NCI-H526 (cell line): ENCODE measurements at regions not wholly inside any gene's neighbourhood (a gene's known extent, or its start where the extent isn't known, plus 50 kb on each side); places are given as distances from the start of the nearest gene placed in this dataset.
"Not testable (repeated sequence)": the region's sequence is repeated elsewhere in the genome, so short reads cannot be mapped to it uniquely, and the experiment has no call there.

Experiments
- DNase-seq, 2 experiments: peaks; one replicate each; lab custom pipeline; 2025; lab: John Stamatoyannopoulos, UW

DNA sequence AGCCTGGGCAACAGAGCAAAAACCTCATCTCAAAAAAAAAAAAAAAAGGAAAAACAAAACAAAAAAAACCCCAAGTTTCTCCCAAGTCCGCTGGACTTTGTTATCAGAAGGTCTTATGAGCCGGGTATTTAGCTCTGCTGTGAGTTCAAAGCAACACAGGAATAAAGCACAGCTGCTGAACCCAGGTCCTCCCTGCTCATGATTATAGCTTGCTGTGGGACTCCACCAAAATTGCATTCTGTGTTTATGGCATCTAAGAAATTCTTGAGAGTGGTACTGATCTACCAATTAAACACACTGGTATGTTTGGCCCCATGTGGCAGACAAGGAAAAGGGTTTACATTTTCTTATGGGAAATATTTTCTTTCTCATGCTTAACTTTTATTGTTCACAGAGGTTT is 93.6 kb upstream of the NEDD9 start:
- no peak for DNase-seq

DNA sequence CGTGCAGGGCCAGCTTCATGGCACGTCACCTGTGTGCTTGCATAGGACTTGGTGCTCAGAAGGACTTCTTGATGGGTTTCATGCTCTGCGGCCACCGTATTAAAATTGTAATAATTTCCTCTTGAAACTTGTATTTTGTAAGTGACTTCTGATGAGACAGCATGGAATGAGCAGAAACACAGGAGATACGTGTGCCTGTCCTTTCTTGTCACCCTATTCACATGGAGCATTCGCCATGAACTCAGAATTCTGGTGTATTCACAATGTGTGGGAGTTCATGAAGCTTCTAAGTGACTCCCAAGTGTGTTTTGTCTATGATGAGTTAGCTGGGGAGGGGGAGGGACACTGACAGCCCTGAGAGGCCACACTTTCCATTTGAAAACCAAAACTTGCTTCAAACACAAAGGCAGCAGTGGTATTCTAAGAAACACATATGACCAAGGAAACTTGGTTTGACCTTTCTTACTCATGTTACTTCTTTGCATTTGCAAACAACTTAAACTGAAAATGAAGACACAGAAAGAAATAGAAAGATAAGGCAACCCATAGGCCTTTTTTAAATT is 92.1 kb upstream of the NEDD9 start:
- no peak for DNase-seq

DNA sequence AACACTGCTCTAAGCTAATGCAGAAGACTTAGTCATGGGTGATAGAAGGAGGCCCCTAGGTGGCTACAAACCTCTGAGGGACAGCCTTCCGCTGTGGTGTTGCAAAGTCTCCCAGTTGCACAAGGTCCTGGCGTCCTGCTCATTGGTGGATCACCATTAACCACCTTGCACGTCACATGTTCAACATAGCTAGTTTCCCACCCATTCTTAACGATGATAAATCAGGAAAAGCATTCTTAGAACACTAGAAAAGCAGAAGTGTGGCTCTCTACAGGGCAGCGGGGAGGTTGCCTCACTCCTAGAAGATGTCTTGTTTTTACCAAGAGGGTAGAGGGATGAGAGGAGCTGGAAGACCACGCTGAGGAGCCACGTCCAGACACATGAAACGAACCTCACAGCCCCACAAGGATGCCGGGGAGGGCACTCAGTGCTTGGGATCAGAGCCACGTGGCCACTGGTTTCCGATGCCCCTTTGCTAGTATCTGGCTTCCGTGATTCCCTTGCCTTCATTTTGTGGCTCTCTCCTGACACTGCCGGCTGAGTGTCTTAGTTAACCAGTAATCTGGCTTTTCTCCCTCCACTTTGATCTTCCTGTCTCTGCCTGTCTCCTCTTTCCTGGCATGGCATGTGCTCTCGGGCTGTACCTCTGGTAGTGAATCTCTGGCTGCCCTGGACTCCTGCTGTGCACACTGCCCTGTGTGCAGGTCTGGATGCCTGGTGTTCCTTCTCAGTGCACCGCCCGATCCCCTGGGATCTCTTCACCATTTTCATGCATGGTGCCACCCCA is 91.4 kb upstream of the NEDD9 start:
- DNase-seq = no peak

DNA sequence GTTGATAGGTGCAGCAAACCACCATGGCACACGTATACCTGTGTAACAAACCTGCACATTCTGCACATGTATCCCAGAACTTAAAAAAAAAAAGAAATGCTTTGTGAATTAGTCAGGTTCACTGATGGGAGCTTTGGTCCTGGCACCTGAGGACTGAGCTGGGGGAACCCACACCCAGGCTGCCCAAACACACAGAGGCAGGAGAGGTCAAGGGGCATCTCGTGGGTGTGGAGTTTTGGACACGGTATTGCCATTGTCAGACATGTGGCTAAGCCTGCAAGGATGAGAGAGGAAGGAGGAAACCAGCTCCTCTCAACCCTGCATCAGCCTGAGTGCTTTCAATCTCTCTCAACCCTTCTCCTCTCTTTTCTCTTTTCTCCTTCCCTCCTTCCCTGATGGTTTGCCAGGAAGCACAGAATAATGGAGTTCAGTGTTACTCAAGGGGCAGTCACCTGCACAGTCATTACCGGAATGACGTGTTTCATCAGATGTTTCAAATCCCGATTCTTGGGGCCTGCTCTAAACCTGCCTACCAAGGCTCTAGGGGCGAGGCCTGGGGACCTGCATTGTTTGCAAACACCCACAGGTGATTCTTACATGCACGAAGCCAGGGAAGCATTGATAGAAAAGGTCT is 89.9 kb upstream of the NEDD9 start:
- no peak for DNase-seq

DNA sequence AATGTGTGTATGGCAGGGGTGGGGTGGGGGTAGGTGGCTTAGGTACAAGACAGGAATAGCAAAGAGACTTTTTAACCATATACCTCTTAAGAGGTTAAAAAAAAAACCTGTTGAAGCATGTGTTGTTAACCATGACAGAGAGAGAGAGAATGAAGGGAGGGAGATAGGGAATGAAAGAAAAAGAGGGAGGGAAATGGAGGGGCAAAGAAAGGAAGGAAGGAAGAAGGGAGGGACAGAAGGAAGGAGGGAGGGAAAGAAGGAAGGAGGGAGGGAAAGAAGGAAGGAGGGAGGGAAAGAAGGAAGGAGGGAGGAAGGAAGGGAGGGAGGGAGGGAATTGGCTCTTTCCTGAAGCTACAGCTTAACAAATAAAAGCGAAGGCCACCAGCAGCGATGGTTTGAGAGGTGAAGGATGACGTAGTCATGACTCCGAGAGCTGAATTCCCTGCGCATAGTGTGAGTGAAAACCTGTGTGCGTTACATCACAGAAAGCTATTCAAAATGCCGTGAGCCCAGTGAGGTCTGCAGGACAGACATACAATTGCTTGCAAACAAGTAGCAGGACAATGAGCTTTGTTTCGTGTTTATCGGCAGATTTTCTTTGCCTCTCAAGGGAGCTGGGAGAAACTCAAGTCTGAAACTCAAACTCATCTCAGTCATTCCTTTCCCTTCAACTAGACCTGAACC is 88.6 kb upstream of the NEDD9 start:
- no peak for DNase-seq

DNA sequence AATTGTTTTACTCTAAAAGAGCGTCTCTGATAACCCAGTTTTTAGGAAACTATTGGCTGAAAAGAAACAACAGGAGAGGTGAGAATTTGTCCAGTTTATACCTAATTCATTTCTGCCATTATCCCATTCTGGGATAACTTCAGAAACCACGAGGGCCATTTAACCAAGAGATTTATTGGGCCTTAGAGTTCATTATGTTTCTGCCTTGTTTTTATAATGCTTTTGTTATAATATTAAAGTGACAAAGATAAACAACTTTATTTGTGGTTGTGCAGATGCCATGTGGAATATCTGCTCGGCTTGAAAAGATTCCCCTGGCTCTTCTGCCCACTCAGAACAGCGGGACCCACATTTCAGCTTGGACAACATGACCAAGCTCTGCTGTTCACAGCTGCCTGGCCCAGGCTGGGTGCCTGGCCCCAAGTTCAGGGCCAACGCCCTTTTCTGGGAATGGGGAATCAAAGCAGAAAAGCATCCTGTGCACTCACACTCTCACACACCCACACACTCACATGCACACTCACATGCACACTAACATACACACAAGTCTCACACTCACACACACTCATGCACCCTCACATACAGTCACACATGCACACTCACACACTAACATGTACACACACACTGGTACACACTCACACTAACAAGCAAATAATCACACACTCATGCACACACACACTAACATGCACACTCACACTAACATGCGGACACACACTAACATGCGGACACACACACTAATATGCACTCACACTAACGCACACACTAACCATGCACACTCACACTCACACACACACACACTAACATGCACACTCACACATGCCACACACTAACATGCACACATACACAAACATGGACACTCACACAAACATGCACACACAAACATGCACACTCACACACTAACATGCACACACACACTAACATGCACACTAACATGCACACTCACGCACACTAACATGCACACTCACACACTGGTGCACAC is 86.7 kb upstream of the NEDD9 start:
- no peak for DNase-seq

DNA sequence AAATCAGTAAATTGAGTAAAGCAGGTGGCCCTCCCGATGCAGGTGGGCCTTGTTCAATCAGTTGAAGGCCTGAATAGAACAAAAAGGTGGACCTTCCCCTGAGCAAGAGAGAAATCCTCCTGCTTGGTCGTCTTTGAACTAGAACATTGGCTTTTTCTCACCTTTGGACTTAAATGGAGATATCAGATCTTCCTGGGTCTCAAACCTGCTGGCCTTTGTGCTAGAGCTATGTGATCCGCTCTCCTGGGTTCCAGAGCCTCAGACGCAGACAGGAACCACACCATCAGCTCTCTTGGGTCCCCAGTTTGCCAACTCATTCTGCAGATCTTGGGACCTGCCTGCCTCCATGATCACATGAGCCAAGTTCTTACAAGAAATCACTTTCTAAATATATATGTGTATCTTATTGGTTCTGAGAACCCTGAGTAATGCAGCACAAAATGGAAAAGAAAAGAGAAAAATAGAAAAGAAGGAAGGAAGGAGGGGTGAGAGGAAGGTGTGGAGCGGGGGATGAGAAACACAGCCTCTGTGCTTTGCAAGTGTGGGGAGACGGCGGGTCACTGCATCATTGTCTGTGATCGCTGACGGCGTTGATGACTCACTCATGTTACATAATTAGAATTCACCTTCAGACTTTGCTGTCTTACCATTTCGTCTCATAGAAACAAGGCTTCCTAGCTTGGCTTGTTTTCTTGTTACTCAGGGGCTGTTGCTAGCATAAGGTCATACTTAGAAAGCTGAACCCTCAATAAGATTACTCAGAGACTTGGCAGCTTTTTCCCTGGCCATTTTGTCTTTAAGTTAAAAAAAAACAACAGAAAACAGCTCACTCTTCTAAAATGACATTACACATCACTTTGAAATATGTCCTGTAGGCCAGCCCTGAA is 85.7 kb upstream of the NEDD9 start:
- DNase-seq = no peak

DNA sequence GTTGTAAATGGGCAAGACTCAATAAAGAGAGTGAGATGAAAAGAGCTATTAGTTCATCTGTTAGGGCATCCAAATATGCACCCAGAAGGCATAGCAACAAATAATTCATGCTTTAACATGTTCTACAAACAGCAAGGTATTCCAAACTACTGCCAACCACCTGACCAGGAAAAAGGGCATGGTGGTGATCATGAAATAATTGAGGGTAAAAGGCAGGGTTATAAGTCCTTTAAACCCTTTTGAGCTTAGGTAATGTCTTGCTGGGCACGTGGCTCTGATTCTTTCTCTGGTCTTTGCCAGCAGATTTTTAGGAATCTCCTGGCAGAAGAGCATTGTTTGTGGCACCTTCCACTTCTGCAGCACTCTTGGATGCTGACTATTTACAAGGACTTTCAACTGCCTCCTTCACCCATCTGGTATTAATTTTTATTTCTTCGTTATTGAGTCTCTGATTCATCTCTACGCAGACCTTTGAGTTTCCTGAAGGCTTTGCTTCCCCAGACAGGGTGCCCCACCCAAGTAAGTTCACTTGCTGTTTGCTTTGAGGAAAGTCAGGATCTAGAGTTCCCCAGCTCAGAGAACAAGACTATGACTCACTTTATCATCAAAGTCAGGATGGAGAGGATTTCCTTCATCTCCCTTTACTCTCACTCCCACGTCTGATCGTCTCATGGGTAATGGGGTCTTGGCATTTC is 83.4 kb upstream of the NEDD9 start:
- DNase-seq = no peak

DNA sequence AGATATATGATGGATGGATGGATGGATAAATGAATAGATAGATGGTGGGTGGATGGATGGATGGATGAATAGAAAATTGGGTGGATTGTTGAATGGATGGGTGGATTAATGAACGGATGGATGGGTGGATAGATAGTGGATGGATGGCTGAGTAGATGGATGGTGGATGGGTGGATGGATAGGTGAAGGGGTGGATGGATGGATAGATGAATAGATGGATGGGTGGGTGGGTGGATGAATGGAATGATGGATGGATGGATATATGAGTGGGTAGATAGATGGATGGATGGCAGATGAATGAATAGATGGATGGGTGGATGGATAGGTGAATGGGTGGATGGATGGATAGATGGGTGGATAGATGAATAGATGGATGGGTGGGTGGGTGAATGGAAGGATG is 80.7 kb upstream of the NEDD9 start:
- no peak for DNase-seq

DNA sequence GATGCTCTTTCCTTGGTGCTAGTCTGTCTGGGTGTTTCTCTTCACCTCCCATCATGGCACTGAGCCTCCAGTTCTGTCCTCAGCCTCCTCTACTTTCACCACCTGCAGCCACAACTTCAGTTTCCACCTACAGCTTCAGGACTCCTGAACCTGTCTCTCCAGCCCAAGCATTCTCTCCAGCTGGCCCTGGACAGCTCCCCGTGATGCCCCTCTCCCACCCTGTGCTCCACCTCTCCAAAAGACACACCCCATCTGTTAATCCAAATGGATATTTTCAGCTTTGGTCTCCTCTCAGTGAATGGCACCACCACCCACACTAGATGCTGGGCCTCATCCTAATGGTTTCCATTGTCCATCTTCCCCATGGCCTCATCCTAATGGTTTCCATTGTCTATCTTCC is 79.5 kb upstream of the NEDD9 start:
- no peak for DNase-seq

DNA sequence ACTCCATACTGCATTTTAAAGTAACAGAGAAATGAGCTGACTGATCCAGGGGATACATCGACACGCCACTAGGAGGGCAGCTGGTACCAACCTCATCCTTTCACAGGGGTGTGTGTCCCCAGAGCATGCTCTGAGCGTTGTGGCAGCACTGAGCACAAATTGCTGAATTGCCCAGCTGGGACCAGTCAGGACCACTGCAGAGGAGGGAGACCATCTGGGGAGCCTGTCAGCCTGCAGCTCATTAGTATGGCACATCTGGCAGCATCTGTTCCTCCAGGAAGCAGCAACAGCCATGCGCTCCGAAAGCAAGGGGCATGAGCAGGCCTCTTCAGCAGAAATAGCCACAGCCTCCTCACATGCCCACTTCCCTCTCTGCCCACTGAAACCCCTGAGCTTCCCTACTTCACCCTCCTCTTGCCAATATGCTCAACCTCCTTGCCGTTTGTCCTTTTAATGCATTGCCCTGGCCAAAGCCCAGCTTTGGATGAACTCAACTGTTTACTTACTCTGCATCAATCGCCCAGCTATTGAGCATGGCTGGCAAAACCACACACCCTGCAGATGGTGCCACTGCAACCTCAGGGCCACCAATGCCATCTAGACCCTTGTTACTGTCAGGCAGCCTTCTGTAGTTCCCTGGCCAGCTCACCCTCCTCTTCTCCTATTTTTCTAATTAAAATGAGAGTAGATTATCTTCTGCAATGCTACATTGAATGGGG is 77.6 kb upstream of the NEDD9 start:
- no peak for DNase-seq

DNA sequence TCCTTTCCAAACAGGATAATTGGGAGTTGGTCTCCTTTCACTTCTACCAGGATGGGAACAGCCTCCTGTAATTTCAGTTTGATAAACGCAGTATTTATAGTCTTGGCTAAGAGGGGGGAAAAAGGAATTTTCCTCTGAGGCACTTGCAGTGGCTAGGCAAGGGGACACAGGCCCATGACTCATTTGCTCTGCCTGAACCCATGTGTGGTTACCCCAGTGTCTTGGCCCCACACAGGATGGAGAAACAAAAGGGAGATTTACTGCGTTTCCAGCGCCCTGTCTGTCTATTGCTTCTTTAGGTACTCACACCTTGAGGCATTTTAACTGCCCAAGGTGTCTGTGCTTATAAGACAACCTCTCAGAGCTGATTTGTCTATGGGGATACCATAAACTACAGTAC is 74.8 kb upstream of the NEDD9 start:
- no peak for DNase-seq

DNA sequence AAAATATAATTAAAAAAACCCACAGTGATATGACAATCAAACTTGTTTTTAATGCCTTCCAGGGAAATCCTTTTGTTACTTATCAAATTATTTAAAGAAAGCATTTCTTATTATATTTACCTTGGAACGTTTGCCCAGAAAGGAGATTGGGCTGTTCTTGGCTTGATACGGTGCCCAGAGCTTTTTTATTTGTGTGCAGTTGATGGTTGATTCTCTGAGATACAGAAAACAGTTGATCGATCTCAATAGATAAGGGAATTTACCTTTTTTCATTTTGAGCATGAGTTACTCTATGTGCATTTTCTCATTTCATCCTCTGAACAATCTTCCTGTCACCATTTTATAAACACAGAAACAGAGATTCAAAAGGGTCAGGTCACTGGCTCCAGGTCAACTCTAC is 72.5 kb upstream of the NEDD9 start:
- no peak for DNase-seq

DNA sequence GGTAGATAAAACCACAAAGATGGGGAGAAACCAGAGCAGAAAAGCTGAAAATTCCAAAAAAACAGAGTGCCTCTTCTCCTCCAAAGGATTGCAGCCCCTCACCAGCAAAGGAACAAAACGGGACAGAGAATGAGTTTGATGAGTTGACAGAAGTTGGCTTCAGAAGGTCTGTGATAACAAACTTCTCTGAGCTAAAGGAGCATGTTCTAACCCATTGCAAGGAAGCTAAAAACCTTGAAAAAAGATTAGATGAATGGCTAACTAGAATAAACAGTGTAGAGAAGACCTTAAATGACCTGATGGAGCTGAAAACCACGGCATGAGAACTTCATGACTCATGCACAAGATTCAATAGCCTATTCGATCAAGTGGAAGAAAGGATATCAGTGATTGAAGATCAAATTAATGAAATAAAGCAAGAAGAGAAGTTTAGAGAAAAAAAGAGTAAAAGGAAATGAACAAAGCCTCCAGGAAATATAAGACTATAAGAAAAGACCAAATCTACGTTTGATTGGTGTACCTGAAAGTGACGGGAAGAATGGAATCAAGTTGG is 67.5 kb upstream of the NEDD9 start:
- not testable (repeated sequence) for DNase-seq

DNA sequence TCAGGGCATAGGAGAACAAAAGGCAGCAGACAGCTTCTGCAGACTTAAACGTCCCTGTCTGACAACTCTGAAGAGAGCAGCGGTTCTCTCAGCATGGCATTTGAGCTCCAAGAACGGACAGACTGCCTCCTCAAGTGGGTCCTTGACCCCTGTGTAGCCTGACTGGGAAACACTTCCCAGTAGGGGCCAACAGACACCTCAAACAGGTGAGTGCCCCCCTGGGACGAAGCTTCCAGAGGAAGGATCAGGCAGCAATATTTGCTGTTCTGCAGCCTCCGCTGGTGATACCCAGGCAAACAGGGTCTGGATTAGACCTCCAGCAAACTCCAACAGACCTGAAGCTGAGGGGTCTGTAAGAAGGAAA is 66.9 kb upstream of the NEDD9 start:
- DNase-seq = not testable (repeated sequence)

DNA sequence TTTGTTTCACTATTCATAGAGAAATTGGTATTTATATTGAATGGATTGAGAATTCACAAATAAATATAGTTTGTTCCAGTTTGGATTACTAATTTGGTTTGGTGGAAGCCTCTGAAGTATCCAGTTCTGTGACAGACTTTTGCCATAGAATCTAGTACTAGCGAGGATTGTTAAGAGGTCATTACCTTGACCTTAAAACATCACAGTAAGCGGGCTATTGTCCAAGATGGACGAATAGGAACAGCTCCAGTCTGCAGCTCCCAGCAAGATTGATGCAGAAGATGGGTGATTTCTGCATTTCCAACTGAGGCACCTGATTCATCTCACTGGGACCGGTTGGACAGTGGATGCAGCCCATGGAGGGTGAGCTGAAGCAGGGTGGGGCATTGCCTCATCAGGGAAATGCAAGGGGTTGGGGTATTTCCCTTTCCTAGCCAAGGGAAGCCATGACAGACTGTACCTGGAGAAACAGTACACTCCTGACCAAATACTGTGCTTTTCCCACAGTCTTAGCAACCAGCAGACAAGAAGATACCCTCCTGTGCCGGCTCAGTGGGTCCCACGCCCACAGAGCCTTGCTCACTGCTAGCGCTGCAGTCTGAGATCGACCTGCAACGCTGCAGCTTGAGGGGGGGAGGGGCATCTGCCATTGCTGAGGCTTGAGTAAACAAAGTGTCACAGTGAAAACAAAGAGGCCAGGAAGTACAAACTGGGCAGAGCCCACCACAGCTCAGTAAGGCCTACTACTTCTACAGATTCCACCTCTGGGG is 66.4 kb upstream of the NEDD9 start:
- peak in 1 of 2 experiments; percentile 31 for DNase-seq

DNA sequence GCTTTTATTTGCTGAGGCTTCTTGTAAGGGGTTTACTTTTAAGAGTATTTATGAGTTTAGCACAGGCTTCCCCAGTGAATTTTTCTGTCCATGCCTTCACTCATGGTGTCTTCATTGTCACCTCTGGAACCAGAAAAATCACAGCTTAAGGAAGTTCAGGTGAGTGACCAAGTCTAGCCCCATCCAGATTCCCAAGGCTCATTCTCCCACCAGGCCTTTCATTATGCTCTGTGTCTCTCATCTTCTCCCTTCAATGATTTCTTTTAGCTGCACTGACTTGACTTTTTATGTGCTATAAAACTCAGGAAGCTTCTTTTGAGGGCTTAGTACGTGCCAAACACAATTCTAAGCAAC is 64.9 kb upstream of the NEDD9 start:
- no peak for DNase-seq
